Cardiac fibroblast (primary cell): ENCODE measurements at regions not wholly inside any gene's neighbourhood (a gene's known extent, or its start where the extent isn't known, plus 50 kb on each side); places are given as distances from the start of the nearest gene placed in this dataset.

ENCODE experiments used
- DNase-seq, 2 donors: peaks; one replicate each; pipeline versions ENCODE4 v3.0.0 to v3.0.0-alpha.2; 2010; ENCODE audit warnings: low read depth in 2 of 2
- H3K4me3 ChIP-seq, 2 donors: replicated peaks in 1 of 2; 1 replicate in 1 of 2; 2 replicates in 1 of 2; pipeline ENCODE4 v1.5.1; 2011; ENCODE audit warnings: low read depth in 2 of 2, low read length in 2 of 2, mild to moderate bottlenecking in 2 of 2, moderate library complexity in 1 of 2
- TF ChIP-seq, protein P1 (sequence below): IDR thresholded peaks from one replicate; pipeline ENCODE4 v1.5.1; 2011; ENCODE audit warnings: low read depth, mild to moderate bottlenecking, low read length, inconsistent platforms

DNA sequence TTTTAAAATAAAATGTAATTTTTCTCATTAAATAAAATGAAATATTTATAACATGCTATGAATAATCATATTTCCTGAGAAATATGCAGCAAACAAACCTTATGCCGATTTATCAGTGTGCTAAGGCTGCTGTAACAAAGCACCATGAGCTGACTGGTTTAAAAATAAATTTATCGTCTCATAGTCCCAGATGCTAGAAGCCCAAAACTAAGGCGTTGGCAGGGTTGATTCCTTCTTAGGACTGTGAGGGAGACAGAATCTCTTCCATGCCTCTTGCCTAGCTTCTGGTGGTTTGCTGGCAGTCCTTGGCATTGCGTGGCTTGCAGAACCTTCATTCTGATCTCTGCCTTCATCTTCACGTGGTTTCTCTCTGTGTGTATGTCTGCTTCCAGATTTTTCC is 740.3 kb downstream of the OTOL1 start:
- H3K4me3 ChIP-seq = no peak overlapping the region
- no peak for DNase-seq
- TF ChIP-seq, protein P1, sequence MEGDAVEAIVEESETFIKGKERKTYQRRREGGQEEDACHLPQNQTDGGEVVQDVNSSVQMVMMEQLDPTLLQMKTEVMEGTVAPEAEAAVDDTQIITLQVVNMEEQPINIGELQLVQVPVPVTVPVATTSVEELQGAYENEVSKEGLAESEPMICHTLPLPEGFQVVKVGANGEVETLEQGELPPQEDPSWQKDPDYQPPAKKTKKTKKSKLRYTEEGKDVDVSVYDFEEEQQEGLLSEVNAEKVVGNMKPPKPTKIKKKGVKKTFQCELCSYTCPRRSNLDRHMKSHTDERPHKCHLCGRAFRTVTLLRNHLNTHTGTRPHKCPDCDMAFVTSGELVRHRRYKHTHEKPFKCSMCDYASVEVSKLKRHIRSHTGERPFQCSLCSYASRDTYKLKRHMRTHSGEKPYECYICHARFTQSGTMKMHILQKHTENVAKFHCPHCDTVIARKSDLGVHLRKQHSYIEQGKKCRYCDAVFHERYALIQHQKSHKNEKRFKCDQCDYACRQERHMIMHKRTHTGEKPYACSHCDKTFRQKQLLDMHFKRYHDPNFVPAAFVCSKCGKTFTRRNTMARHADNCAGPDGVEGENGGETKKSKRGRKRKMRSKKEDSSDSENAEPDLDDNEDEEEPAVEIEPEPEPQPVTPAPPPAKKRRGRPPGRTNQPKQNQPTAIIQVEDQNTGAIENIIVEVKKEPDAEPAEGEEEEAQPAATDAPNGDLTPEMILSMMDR = no peak

DNA sequence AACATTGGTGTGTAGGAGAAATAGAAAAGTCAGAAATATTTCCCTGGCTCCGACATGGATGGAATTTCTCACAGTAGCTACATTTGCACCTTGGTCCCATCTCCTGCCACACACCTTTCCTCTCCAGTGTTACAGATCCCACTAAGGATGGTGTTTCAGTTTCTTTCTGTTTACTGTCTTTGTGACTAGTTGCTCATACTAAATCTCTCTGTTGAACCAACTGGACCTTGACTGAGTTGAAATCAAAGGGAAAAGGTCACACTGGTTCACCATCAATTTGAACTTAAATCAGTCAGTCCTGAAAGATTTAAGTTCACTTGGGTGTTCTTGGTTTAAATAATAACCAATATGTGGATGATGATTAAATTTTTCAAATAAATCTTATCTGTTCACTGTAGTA is 754.2 kb downstream of the OTOL1 start:
- no peak for DNase-seq
- no peak overlapping the region for H3K4me3 ChIP-seq
- TF ChIP-seq, protein P1 = no peak

DNA sequence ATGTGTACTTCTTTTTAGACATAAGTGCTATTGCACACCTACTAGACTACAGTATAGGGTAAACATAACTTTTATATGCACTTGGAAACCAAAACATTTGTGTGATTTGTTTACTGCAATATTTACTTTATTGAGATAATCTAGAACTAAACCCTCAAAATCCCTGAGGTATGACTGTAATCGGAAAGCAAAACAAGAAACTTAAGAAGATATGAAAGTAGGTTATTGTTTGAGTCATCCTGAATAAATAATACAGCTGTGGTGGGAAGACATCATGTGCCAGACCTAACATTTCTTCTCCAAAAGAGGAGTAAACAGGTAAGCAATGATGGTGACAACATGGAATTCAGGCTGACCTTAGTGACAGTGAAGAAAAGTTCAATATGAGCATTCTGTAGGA is 765.5 kb downstream of the OTOL1 start:
- peak in 1 of 2 donors; percentile 55 for DNase-seq
- TF ChIP-seq, protein P1 = no peak
- H3K4me3 ChIP-seq = no peak overlapping the region

DNA sequence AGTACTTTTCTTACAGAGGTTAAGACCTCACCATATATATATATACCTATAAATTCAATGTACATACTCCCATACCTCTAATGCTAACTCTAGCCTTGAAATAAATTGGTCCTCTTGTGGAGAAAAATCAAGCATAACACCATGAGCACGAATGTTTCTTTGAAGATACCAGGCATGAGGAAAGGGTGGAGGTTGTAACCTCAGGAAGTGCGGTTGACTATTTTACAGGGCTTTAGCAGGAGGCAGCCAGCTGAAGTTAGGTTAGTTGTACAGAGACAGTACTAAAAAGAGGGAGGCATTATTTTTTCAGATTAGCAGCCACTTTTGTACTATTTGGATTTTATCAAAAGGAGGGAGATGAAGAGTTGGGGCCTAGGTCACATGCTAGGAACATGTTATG is 767.0 kb downstream of the OTOL1 start:
- DNase-seq = no peak
- TF ChIP-seq, protein P1 = no peak
- H3K4me3 ChIP-seq = no peak overlapping the region

DNA sequence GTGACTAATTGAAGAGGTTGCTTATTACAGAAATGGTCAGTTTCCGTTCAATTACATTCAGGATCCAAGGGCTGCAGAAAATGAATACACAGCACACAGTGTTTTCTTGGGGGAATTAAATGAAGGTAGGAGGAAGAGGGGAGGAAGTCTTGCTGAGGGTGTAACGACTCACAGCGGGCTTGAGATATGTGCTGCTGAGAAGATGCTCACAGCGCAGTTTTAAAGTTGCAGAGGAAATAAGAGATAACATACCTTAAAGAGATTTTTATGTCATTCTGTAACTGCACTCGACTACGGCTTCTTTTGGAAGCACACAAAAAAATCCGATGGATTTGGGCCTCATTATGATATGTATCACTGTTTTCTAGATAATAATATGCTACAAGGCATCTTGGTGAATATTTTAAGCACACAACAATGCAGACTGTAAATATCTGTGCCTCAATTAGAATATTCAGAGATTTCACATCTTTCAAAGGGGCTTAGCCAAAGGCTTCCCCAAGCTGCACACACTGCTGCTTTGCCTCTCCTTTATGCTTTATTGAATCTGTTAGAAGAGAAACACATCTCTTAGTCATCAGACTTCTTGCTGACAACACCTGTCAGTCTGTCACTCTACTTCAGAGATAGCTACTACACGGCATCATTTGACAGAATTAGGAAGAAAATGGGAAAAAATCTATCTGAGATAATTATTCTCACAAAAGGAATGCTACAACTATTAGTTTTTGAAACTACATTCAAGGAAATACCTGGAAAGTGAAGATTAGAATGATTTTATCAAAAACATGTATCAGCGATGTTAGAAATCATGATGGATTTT is 773.2 kb downstream of the OTOL1 start:
- TF ChIP-seq, protein P1 = no peak
- no peak overlapping the region for H3K4me3 ChIP-seq
- no peak for DNase-seq

DNA sequence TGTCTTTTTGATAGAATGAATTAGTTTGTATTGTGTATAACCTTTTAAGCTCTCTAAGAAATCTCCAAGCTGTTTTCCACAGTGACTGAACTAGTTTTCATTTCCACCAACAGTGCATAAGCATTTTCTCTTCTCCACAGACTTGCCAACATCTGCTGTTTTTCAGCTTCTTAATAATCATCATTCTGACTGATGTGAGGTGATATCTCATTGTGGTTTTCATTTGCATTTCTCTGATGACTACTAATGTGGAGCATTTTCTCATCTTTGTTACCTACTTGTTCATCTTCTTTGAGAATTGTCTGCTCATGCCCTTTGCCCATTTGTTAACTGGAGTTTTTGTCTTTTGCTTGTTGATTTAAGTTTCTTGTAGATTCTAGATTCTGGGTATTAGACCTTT is 777.5 kb downstream of the OTOL1 start:
- no peak for DNase-seq
- no peak overlapping the region for H3K4me3 ChIP-seq
- TF ChIP-seq, protein P1 = no peak

DNA sequence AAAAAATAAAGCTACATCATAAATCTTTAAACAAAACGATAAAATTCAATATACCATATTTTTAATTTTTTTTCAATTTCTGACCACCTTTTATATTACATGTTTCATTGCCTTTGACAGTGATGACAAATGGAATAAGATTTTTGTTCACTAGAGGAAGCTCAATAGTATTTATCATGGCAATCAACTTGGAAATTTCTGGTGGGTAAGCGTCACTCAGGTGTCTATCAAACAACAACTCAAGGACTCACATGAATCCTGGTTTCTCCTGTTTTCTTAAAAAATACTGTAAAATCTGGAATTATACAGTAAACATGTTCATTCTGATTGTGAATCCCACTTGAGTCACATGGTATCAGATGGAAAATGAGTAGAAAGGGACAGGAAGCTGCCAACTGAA is 782.2 kb downstream of the OTOL1 start:
- no peak for DNase-seq
- TF ChIP-seq, protein P1 = no peak
- no peak overlapping the region for H3K4me3 ChIP-seq
